ENCODE measurements at regions not wholly inside any gene's neighbourhood (a gene's known extent, or its start where the extent isn't known, plus 50 kb on each side); places are given as distances from the start of the nearest gene placed in this dataset.
A peak's percentile ranks its signal among the peaks of the same experiment; 100 is the strongest.

GRCh38 chr7:10122551-10123100 lies 851.0 kb upstream of the PHF14 start:
- DNase-seq (ENCODE audit: low read depth, low spot score) (no peak), ATAC-seq (no peak)
- H3K9ac ChIP-seq (ENCODE audit: low read length): no peak overlapping the region
- H3K27ac ChIP-seq (ENCODE audit: low read depth, low read length): no peak overlapping the region
- no peak overlapping the region for H3K4me3 ChIP-seq (replicated peaks in 1 of 2; ENCODE audit: low read depth in 1 of 2, low read length in 2 of 2)
- TF ChIP-seq EZH2phosphoT487 (IDR thresholded peaks at IDR 0.05; ENCODE audit: borderline replicate concordance) (no peak), FOSL1 (IDR thresholded peaks at IDR 0.05; ENCODE audit: low read depth) (no peak), EGR1 (IDR thresholded peaks at IDR 0.05; ENCODE audit: low read depth) (no peak), POLR2AphosphoS5 (IDR thresholded peaks at IDR 0.05; ENCODE audit: low read depth, low read length) (no peak), SRF (IDR thresholded peaks at IDR 0.05; ENCODE audit: low read depth) (no peak), ELF1 (IDR thresholded peaks at IDR 0.05; ENCODE audit: borderline replicate concordance, low read depth) (no peak), YY1 (IDR thresholded peaks at IDR 0.05; ENCODE audit: extremely low read depth, insufficient replicate concordance, low read depth, low read length) (no peak), EZH2 (IDR thresholded peaks at IDR 0.05) (no peak), CBX3 (IDR thresholded peaks at IDR 0.05; ENCODE audit: low read depth) (no peak), RAD21 (IDR thresholded peaks at IDR 0.05; ENCODE audit: low read depth) (no peak), ZFX (IDR thresholded peaks at IDR 0.05) (no peak), POLR2A (IDR thresholded peaks at IDR 0.05; ENCODE audit: borderline replicate concordance, extremely low read depth, insufficient read depth, insufficient read length) (no peak)
- H3K9me3 ChIP-seq (ENCODE audit: control insufficient read depth in 1 of 2, insufficient read depth in 1 of 2, low read depth in 1 of 2, low read length in 2 of 2): peaks cover 3 to 14% of the 10 kb centered on the region in 2 experiments; a peak in 2 of 4 replicates
- H3K9me2 ChIP-seq (ENCODE audit: insufficient read depth): no peaks in the 10 kb centered on the region
- BruUV-seq (replicated peaks): no TSS peak
- H3K4me2 ChIP-seq (ENCODE audit: low read length): no peak overlapping the region
- ChIA-PET POLR2A (interaction anchor here (0.5 kb wide), 1 partner anchor 1214 kb away, joined by 3 read pairs; no protein-coding TSS in a partner anchor), CTCF (no interaction called here), RAD21 (ENCODE audit: low non-redundant PET in 1 of 2, low total read pairs in 2 of 2, uncharacterized antibody in 2 of 2, unreplicated experiment in 2 of 2) (no interaction called here)
- no peaks in the 10 kb centered on the region for H3K27me3 ChIP-seq (ENCODE audit: insufficient read depth, low read length)
- no peaks in the 10 kb centered on the region for H3K79me2 ChIP-seq (ENCODE audit: insufficient read depth, low read length)
- intact Hi-C loops (cut with micrococcal nuclease): no loop called here
- H3K4me1 ChIP-seq (ENCODE audit: control insufficient read depth in 1 of 2, insufficient read depth in 2 of 2, low read length in 2 of 2): no peaks in the 10 kb centered on the region
- no peaks in the 10 kb centered on the region for H3K36me3 ChIP-seq (ENCODE audit: control insufficient read depth in 1 of 2, insufficient read depth in 2 of 2, low read length in 2 of 2)
- no peak overlapping the region for H2AFZ ChIP-seq (ENCODE audit: low read depth, low read length, poor library complexity, severe bottlenecking)
- H4K20me1 ChIP-seq (ENCODE audit: insufficient read depth): no peaks in the 10 kb centered on the region; the same call in 1 of the 2 replicates

DNA sequence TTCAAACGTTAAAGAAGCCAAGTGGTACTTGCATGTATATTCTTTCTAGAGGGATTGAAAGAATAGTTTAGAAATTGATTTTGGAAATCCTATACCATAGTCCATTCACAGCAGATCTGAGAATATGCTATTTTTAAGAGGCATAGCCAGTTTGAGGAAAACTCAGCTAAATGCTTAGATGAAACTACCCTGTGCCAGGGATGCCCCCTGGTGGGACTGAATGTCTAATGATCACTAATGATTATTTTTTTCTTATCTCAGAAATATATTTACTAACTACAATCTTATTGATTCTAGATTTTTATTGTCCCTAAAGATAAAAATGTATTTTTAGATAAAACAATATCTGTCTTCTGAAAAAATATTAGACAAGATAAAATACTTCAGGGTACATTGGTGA lies 844.9 kb upstream of the PHF14 start:
- Histone ChIP-seq H3K36me3 (ENCODE audit: control insufficient read depth in 1 of 2, insufficient read depth in 2 of 2, low read length in 2 of 2) (no peaks in the 10 kb centered on the region), H3K9me2 (ENCODE audit: insufficient read depth) (no peaks in the 10 kb centered on the region), H3K27me3 (ENCODE audit: insufficient read depth, low read length) (no peaks in the 10 kb centered on the region), H3K4me2 (ENCODE audit: low read length) (no peak overlapping the region), H3K79me2 (ENCODE audit: insufficient read depth, low read length) (no peaks in the 10 kb centered on the region), H3K4me3 (replicated peaks in 1 of 2; ENCODE audit: low read depth in 1 of 2, low read length in 2 of 2) (no peak overlapping the region), H3K4me1 (ENCODE audit: control insufficient read depth in 1 of 2, insufficient read depth in 2 of 2, low read length in 2 of 2) (no peaks in the 10 kb centered on the region), H3K9me3 (ENCODE audit: control insufficient read depth in 1 of 2, insufficient read depth in 1 of 2, low read depth in 1 of 2, low read length in 2 of 2) (peaks cover under 1 to 13% of the 10 kb centered on the region in 2 experiments; a peak in 2 of 4 replicates), H3K9ac (ENCODE audit: low read length) (no peak overlapping the region), H2AFZ (ENCODE audit: low read depth, low read length, poor library complexity, severe bottlenecking) (no peak overlapping the region), H4K20me1 (ENCODE audit: insufficient read depth) (no peaks in the 10 kb centered on the region; the same call in 1 of the 2 replicates), H3K27ac (ENCODE audit: low read depth, low read length) (no peak overlapping the region)
- ChIA-PET RAD21 (ENCODE audit: low non-redundant PET in 1 of 2, low total read pairs in 2 of 2, uncharacterized antibody in 2 of 2, unreplicated experiment in 2 of 2) (interaction anchor here in 1 of 2 experiments (0.7 kb wide), 1 partner anchor 830 kb away, joined by 3 read pairs; no protein-coding TSS in a partner anchor), POLR2A (no interaction called here), CTCF (interaction anchor here (1.0 kb wide), 1 partner anchor 8 kb away, joined by 3 read pairs; no protein-coding TSS in a partner anchor)
- ATAC-seq (no peak), DNase-seq (ENCODE audit: low read depth, low spot score) (no peak)
- intact Hi-C loops (cut with micrococcal nuclease): no loop called here
- BruUV-seq (replicated peaks): no TSS peak
- TF ChIP-seq JUND (IDR thresholded peaks at IDR 0.05) (no peak), POLR2AphosphoS5 (IDR thresholded peaks at IDR 0.05; ENCODE audit: low read depth, low read length) (no peak), EGR1 (IDR thresholded peaks at IDR 0.05; ENCODE audit: low read depth) (no peak), POLR2A (IDR thresholded peaks at IDR 0.05; ENCODE audit: borderline replicate concordance, extremely low read depth, insufficient read depth, insufficient read length) (no peak), SIN3A (IDR thresholded peaks at IDR 0.05; ENCODE audit: low read depth) (no peak), RAD21 (IDR thresholded peaks at IDR 0.05; ENCODE audit: low read depth) (peak; percentile 45; the same call in 1 of the 2 replicates), CBX3 (IDR thresholded peaks at IDR 0.05; ENCODE audit: low read depth) (no peak), SRF (IDR thresholded peaks at IDR 0.05; ENCODE audit: low read depth) (no peak)
- TF ChIP-seq, protein P1, sequence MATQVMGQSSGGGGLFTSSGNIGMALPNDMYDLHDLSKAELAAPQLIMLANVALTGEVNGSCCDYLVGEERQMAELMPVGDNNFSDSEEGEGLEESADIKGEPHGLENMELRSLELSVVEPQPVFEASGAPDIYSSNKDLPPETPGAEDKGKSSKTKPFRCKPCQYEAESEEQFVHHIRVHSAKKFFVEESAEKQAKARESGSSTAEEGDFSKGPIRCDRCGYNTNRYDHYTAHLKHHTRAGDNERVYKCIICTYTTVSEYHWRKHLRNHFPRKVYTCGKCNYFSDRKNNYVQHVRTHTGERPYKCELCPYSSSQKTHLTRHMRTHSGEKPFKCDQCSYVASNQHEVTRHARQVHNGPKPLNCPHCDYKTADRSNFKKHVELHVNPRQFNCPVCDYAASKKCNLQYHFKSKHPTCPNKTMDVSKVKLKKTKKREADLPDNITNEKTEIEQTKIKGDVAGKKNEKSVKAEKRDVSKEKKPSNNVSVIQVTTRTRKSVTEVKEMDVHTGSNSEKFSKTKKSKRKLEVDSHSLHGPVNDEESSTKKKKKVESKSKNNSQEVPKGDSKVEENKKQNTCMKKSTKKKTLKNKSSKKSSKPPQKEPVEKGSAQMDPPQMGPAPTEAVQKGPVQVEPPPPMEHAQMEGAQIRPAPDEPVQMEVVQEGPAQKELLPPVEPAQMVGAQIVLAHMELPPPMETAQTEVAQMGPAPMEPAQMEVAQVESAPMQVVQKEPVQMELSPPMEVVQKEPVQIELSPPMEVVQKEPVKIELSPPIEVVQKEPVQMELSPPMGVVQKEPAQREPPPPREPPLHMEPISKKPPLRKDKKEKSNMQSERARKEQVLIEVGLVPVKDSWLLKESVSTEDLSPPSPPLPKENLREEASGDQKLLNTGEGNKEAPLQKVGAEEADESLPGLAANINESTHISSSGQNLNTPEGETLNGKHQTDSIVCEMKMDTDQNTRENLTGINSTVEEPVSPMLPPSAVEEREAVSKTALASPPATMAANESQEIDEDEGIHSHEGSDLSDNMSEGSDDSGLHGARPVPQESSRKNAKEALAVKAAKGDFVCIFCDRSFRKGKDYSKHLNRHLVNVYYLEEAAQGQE (IDR thresholded peaks at IDR 0.05; ENCODE audit: low read depth): no peak
- TF ChIP-seq, protein P2, sequence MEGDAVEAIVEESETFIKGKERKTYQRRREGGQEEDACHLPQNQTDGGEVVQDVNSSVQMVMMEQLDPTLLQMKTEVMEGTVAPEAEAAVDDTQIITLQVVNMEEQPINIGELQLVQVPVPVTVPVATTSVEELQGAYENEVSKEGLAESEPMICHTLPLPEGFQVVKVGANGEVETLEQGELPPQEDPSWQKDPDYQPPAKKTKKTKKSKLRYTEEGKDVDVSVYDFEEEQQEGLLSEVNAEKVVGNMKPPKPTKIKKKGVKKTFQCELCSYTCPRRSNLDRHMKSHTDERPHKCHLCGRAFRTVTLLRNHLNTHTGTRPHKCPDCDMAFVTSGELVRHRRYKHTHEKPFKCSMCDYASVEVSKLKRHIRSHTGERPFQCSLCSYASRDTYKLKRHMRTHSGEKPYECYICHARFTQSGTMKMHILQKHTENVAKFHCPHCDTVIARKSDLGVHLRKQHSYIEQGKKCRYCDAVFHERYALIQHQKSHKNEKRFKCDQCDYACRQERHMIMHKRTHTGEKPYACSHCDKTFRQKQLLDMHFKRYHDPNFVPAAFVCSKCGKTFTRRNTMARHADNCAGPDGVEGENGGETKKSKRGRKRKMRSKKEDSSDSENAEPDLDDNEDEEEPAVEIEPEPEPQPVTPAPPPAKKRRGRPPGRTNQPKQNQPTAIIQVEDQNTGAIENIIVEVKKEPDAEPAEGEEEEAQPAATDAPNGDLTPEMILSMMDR (IDR thresholded peaks at IDR 0.05 in 2 of 3, conservative IDR thresholded peaks at IDR 0.05 in 1 of 3; ENCODE audit: borderline replicate concordance in 1 of 3, insufficient read depth in 1 of 3, low read depth in 2 of 3, low read length in 2 of 3): peak in 2 of 3 experiments; percentile 11 to 12; a peak in 2 of 6 replicates
